A673 (cell line): ENCODE measurements at regions not wholly inside any gene's neighbourhood (a gene's known extent, or its start where the extent isn't known, plus 50 kb on each side); places are given as distances from the start of the nearest gene placed in this dataset.

Experiments used
- BruUV-seq: library from RNA; stranded (reverse); fragments of 400-500 nt; replicated peaks from 2 replicates; lab custom pipeline; 2021; lab: Mats Ljungman, UMichigan
- CTCF ChIA-PET: fragments of 300-600 bp; sonication (Branson Sonifier 250); formaldehyde crosslinking; loops from one replicate; lab custom pipeline; 2022; ENCODE audit warnings: antibody characterized with exemption; lab: Charles Lee
- POLR2A ChIA-PET: fragments of 300-600 bp; sonication (Branson Sonifier 250); formaldehyde crosslinking; loops from one replicate; lab custom pipeline; 2022; ENCODE audit warnings: antibody characterized with exemption; ENCODE audit not compliant: low non-redundant PET; lab: Charles Lee
- DNase-seq: peaks from one replicate; pipeline ENCODE4 v3.0.0-alpha.2; 2015; ENCODE audit warnings: low spot score
- H3K27ac ChIP-seq: fragments of 200-600 bp; sonication (generic); 2 replicates; pipeline ENCODE4 v1.5.1; 2016; ENCODE audit warnings: mixed run types, low read depth, mild to moderate bottlenecking, mixed read lengths, antibody characterized with exemption, low read length; ENCODE audit not compliant: poor library complexity, severe bottlenecking
- H3K27me3 ChIP-seq: fragments of 200-600 bp; sonication (generic); replicated peaks from 2 replicates; pipeline ENCODE4 v1.6.1; 2017; ENCODE audit warnings: mixed run types, low read depth, mild to moderate bottlenecking, mixed read lengths, antibody characterized with exemption, low read length; ENCODE audit not compliant: insufficient read depth, poor library complexity
- H3K36me3 ChIP-seq: fragments of 200-600 bp; sonication (generic); 2 replicates; pipeline ENCODE4 v1.6.1; 2016; ENCODE audit warnings: mixed run types, mild to moderate bottlenecking, mixed read lengths, antibody characterized with exemption, low read length; ENCODE audit not compliant: insufficient read depth, poor library complexity, severe bottlenecking
- H3K4me1 ChIP-seq: fragments of 200-600 bp; sonication (generic); 2 replicates; pipeline ENCODE4 v1.6.1; 2017; ENCODE audit warnings: mixed run types, mild to moderate bottlenecking, mixed read lengths, antibody characterized with exemption, low read length; ENCODE audit not compliant: insufficient read depth, poor library complexity, severe bottlenecking
- H3K4me3 ChIP-seq: fragments of 200-600 bp; sonication (generic); 2 replicates; pipeline ENCODE4 v1.5.1; 2016; ENCODE audit warnings: low read depth, mixed run types, mild to moderate bottlenecking, mixed read lengths, low read length; ENCODE audit not compliant: poor library complexity, severe bottlenecking
- H3K9me3 ChIP-seq: fragments of 200-600 bp; sonication (generic); 2 replicates; pipeline ENCODE4 v1.6.1; 2016; ENCODE audit warnings: mixed run types, low read depth, mild to moderate bottlenecking, mixed read lengths, antibody characterized with exemption, low read length; ENCODE audit not compliant: poor library complexity, severe bottlenecking
- CTCF ChIP-seq: fragments of 300-800, 200-600 bp; sonication (generic); conservative IDR thresholded peaks from 2 replicates; pipeline ENCODE4 v1.5.1; 2017; ENCODE audit warnings: low read depth, mild to moderate bottlenecking, antibody characterized with exemption, low read length, moderate library complexity, mixed read lengths
- EZH2 ChIP-seq: fragments of 200-600 bp; sonication (generic); IDR thresholded peaks from 2 replicates; pipeline ENCODE4 v1.6.1; 2017; ENCODE audit warnings: borderline replicate concordance, low read depth, mild to moderate bottlenecking, mixed read lengths, antibody characterized with exemption, low read length; ENCODE audit not compliant: poor library complexity, severe bottlenecking
- intact Hi-C: fragments of 100-400 bp; cut with micrococcal nuclease; formaldehyde crosslinking; loops from one replicate; pipeline ENCODE4 v1.10.0; 2022; ENCODE audit not compliant: unreplicated experiment

DNA sequence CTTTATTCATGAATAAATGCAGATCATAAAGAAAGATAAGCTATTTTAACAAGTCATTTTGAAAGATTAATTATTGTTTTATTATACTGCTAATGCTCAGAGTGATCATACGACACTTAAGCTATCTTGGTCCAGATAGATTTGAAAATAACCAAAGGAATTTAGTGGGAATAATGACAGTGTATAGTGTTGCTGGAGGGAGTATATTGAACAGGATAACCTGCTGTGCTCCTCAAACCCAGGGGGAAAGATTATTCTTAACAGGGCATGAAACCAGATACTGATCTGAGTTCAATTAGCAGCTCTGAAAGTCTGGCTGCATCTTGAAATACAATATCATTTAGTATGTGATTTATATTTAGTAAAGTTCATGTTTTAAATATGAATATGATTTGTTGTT, 216.3 kb upstream of the ITGA4 start:
- ChIA-PET CTCF (no interaction called here), POLR2A (no interaction called here)
- H3K4me3 ChIP-seq = no peak overlapping the region
- no TSS peak for BruUV-seq
- TF ChIP-seq CTCF (no peak), EZH2 (no peak)
- H3K9me3 ChIP-seq = no peaks in the 10 kb centered on the region
- H3K27me3 ChIP-seq = no peaks in the 10 kb centered on the region
- DNase-seq = peak; percentile 52
- no peaks in the 10 kb centered on the region for H3K36me3 ChIP-seq
- H3K27ac ChIP-seq = no peak overlapping the region
- intact Hi-C loops = no loop called here
- peaks cover 6% of the 10 kb centered on the region for H3K4me1 ChIP-seq

GRCh38 chr2:181241366-181241765, 215.8 kb upstream of the ITGA4 start:
- intact Hi-C loops = no loop called here
- ChIA-PET CTCF (no interaction called here), POLR2A (no interaction called here)
- Histone ChIP-seq H3K27me3 (no peaks in the 10 kb centered on the region), H3K4me1 (peaks cover 6% of the 10 kb centered on the region), H3K4me3 (no peak overlapping the region), H3K9me3 (no peaks in the 10 kb centered on the region), H3K36me3 (no peaks in the 10 kb centered on the region), H3K27ac (no peak overlapping the region)
- no TSS peak for BruUV-seq
- DNase-seq = no peak
- TF ChIP-seq CTCF (no peak), EZH2 (no peak)

DNA sequence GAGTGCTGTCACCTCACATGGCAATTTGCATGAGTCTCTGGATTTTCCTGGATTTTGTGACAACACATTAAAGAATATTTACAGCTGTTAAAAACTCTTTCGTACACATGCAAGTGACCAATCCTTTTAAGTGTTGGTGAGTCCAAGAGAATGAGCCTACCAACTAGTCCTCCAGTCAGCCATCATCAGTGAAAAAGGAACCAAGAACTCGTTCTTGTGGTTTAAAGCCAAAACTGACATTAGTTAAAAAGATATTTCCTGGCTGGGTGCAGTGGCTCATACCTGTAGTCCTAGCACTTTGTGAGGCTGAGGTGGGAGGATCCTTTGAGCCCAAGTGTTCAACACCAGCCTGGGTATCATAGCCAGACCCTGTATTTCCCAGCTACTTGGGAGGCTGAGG, 215.4 kb upstream of the ITGA4 start:
- POLR2A ChIA-PET = interaction anchor here (0.7 kb wide), 1 partner anchor 96 kb away, joined by 4 read pairs; no protein-coding TSS in a partner anchor
- Histone ChIP-seq H3K27me3 (no peaks in the 10 kb centered on the region), H3K4me3 (no peak overlapping the region), H3K9me3 (no peaks in the 10 kb centered on the region), H3K4me1 (peaks cover 6% of the 10 kb centered on the region), H3K36me3 (no peaks in the 10 kb centered on the region), H3K27ac (no peak overlapping the region)
- CTCF ChIA-PET = no interaction called here
- TF ChIP-seq EZH2 = no peak
- no peak for TF ChIP-seq CTCF
- BruUV-seq = no TSS peak
- intact Hi-C loops = no loop called here
- DNase-seq = no peak
